GM19324 (cell line): ENCODE measurements at regions not wholly inside any gene's neighbourhood (a gene's known extent, or its start where the extent isn't known, plus 50 kb on each side); places are given as distances from the start of the nearest gene placed in this dataset.

ENCODE experiments used
- ATAC-seq: cut with Tn5 transposase; IDR thresholded peaks from one replicate; pipeline ENCODE4 v1.9.1; 2021; ENCODE audit warnings: mild to moderate bottlenecking, moderate library complexity; ENCODE audit not compliant: unreplicated experiment, low FRiP score

GRCh38 chr20:10724449-10725173, 50.8 kb upstream of the JAG1 start:
- ATAC-seq = no peak

- ATAC-seq = no peak
Measured at GRCh38 chr20:10728873-10729670, 55.3 kb upstream of the JAG1 start.

- no peak for ATAC-seq
Measured at GRCh38 chr20:10729785-10730184, 56.0 kb upstream of the JAG1 start.

GRCh38 chr20:10730629-10731183, 56.9 kb upstream of the JAG1 start:
- ATAC-seq = no peak

GRCh38 chr20:10731190-10731965, 57.6 kb upstream of the JAG1 start:
- no peak for ATAC-seq

GRCh38 chr20:10733122-10733521, 59.3 kb upstream of the JAG1 start:
- no peak for ATAC-seq

GRCh38 chr20:10735195-10735949, 61.6 kb upstream of the JAG1 start:
- ATAC-seq = no peak

- no peak for ATAC-seq
Measured at GRCh38 chr20:10739134-10739533, 65.3 kb upstream of the JAG1 start.

GRCh38 chr20:10739566-10739965, 65.8 kb upstream of the JAG1 start:
- no peak for ATAC-seq

GRCh38 chr20:10741060-10741459, 67.3 kb upstream of the JAG1 start:
- no peak for ATAC-seq

- no peak for ATAC-seq
Measured at GRCh38 chr20:10745790-10746189, 72.0 kb upstream of the JAG1 start.

- ATAC-seq = no peak
Measured at GRCh38 chr20:10747019-10747418, 73.2 kb upstream of the JAG1 start.

GRCh38 chr20:10749084-10749483, 75.3 kb upstream of the JAG1 start:
- ATAC-seq = no peak

GRCh38 chr20:10752206-10752605, 78.4 kb upstream of the JAG1 start:
- no peak for ATAC-seq

GRCh38 chr20:10754824-10755223, 81.0 kb upstream of the JAG1 start:
- ATAC-seq = no peak

- ATAC-seq = no peak
Measured at GRCh38 chr20:10758446-10758845, 84.6 kb upstream of the JAG1 start.

- ATAC-seq = no peak
Measured at GRCh38 chr20:10761232-10761631, 87.4 kb upstream of the JAG1 start.

- no peak for ATAC-seq
Measured at GRCh38 chr20:10761786-10762185, 88.0 kb upstream of the JAG1 start.

- ATAC-seq = no peak
Measured at GRCh38 chr20:10762216-10762615, 88.4 kb upstream of the JAG1 start.

GRCh38 chr20:10763112-10763511, 89.3 kb upstream of the JAG1 start:
- ATAC-seq = no peak
